ENCODE measurements at regions not wholly inside any gene's neighbourhood (a gene's known extent, or its start where the extent isn't known, plus 50 kb on each side); places are given as distances from the start of the nearest gene placed in this dataset.

GRCh38 chr10:49463605-49464004, 67.7 kb upstream of the DRGX start:
- ATAC-seq: no peak
- DNase-seq (ENCODE audit: low spot score in 2 of 2): no peak
- no peak overlapping the region for H3K27ac Mint-ChIP-seq
- peaks cover 7 to 20% of the 10 kb centered on the region in 2 donors for H3K9me3 Mint-ChIP-seq
- peaks cover 48 to 61% of the 10 kb centered on the region in 2 donors for H3K36me3 Mint-ChIP-seq

- Mint-ChIP-seq H3K27ac (no peak overlapping the region), H3K9me3 (peaks cover 15 to 21% of the 10 kb centered on the region in 2 donors), H3K36me3 (peaks cover 55 to 56% of the 10 kb centered on the region in 2 donors)
- DNase-seq (ENCODE audit: low spot score in 2 of 2): no peak
- no peak for ATAC-seq
These were observed 63.0 kb upstream of the DRGX start for GRCh38 chr10:49458869-49459268.

GRCh38 chr10:49457686-49458085, 61.8 kb upstream of the DRGX start:
- Mint-ChIP-seq H3K27ac (no peak overlapping the region), H3K36me3 (peaks cover 58 to 61% of the 10 kb centered on the region in 2 donors), H3K9me3 (peaks cover 15 to 23% of the 10 kb centered on the region in 2 donors)
- no peak for ATAC-seq
- no peak for DNase-seq (ENCODE audit: low spot score in 2 of 2)

- ATAC-seq (no peak), DNase-seq (ENCODE audit: low spot score in 2 of 2) (no peak)
- H3K27ac Mint-ChIP-seq: no peak overlapping the region
- H3K9me3 Mint-ChIP-seq: peaks cover 22 to 24% of the 10 kb centered on the region in 2 donors
- H3K36me3 Mint-ChIP-seq: peaks cover 15 to 17% of the 10 kb centered on the region in 2 donors
These were observed 53.0 kb upstream of the DRGX start for GRCh38 chr10:49448924-49449323.

GRCh38 chr10:49446031-49446430, 50.1 kb upstream of the DRGX start:
- ATAC-seq (no peak), DNase-seq (ENCODE audit: low spot score in 2 of 2) (no peak)
- Mint-ChIP-seq H3K36me3 (peaks cover 0 to 7% of the 10 kb centered on the region in 2 donors), H3K27ac (no peak overlapping the region), H3K9me3 (peaks cover 9% of the 10 kb centered on the region in 2 donors)
